ENCODE measurements at regions not wholly inside any gene's neighbourhood (a gene's known extent, or its start where the extent isn't known, plus 50 kb on each side); places are given as distances from the start of the nearest gene placed in this dataset.

DNA sequence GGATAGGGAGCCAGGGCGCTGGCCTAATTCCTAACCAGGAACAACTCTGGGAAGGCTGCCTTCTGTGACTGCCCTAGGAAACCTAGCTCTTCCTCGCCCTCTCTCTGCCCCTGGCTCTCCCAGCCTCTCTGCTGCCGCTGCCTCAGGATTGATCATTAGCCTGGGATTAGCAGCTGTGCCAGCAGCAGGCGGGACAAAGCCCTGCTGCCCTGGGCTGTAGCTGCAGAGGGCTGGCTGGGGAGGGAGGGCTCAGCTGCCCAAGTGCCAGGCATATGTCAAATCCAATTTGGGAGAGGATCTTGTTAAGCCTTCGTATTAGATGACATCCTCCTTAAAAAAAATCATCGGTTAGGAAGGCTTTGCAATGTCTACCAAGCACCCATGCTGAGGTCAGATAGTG lies 144.8 kb upstream of the CCL2 start:
- Histone ChIP-seq H3K4me3 (no peak overlapping the region), H3K27ac (no peak overlapping the region), H3K9me3 (no peaks in the 10 kb centered on the region), H3K4me1 (no peaks in the 10 kb centered on the region), H3K27me3 (peaks cover 0 to 45% (median 8%) of the 10 kb centered on the region in 9 donors), H3K36me3 (no peaks in the 10 kb centered on the region)
- WGBS, 4 donors, result 51 to 60% (median 53%) methylated on average over 5 to 6 of the region's 6 CpGs
- TF ChIP-seq, protein P1, sequence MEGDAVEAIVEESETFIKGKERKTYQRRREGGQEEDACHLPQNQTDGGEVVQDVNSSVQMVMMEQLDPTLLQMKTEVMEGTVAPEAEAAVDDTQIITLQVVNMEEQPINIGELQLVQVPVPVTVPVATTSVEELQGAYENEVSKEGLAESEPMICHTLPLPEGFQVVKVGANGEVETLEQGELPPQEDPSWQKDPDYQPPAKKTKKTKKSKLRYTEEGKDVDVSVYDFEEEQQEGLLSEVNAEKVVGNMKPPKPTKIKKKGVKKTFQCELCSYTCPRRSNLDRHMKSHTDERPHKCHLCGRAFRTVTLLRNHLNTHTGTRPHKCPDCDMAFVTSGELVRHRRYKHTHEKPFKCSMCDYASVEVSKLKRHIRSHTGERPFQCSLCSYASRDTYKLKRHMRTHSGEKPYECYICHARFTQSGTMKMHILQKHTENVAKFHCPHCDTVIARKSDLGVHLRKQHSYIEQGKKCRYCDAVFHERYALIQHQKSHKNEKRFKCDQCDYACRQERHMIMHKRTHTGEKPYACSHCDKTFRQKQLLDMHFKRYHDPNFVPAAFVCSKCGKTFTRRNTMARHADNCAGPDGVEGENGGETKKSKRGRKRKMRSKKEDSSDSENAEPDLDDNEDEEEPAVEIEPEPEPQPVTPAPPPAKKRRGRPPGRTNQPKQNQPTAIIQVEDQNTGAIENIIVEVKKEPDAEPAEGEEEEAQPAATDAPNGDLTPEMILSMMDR (IDR thresholded peaks at IDR 0.05), result no peak
- TF ChIP-seq POLR2A (IDR thresholded peaks at IDR 0.05), result no peak
- ATAC-seq (no peak), DNase-seq (no peak)
- intact Hi-C loops (cut with DNase I), result no loop called here

DNA sequence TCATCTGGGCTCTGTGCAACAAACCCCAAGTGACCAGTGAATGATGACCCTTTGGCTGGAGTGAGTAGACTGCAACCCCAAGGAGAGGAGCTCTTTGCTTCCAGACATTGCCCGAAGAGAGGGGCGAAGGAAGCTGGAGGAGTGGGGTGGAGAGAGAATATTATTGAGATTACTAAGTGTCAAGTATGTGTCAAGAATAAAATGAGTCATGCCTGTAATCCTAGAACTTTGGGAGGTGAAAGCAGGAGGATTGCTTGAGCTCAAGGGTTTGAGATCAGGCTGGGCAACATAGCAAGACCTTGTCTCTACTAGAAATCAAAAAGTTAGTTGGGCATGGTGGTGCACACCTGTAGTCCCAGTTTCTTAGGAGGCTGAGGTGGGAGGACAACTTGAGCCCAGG lies 142.0 kb upstream of the CCL2 start:
- H3K9me3 ChIP-seq, result no peaks in the 10 kb centered on the region
- ATAC-seq (no peak), DNase-seq (no peak)
- intact Hi-C loops (cut with DNase I), result no loop called here
- no peak overlapping the region for H3K27ac ChIP-seq
- no peak for TF ChIP-seq POLR2A (IDR thresholded peaks at IDR 0.05)
- TF ChIP-seq, protein P1 (IDR thresholded peaks at IDR 0.05), result no peak
- no peaks in the 10 kb centered on the region for H3K4me1 ChIP-seq
- no peak overlapping the region for H3K4me3 ChIP-seq
- WGBS, 4 donors, result 82 to 91% (median 86%) methylated on average over 2 of the region's 2 CpGs
- peaks cover 0 to 42% (median 8%) of the 10 kb centered on the region in 9 donors for H3K27me3 ChIP-seq
- H3K36me3 ChIP-seq, result no peaks in the 10 kb centered on the region

DNA sequence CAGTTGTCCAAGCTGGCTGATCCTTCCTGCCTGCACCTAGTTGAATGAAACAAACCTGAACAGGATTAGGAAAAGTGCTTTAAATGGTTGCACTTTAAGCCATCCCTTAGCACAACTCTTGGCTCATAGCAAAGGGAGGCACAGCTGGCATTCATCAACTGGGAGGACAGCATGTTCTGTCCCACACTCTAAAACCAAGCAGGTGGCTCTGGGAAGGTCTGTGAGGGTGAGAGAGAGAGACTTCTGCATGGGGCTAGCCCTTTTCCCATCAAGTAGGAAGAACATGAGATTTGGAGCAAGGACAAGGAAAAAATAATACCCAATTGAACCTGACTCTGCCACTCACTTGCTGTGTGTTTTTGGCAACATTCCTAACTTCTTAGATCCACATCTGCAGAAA lies 140.9 kb upstream of the CCL2 start:
- intact Hi-C loops (cut with DNase I), result no loop called here
- Histone ChIP-seq H3K27ac (no peak overlapping the region), H3K4me1 (no peaks in the 10 kb centered on the region), H3K36me3 (no peaks in the 10 kb centered on the region), H3K4me3 (no peak overlapping the region), H3K27me3 (peaks cover 0 to 39% (median 8%) of the 10 kb centered on the region in 9 donors), H3K9me3 (no peaks in the 10 kb centered on the region)
- no peak for DNase-seq
- ATAC-seq, result peak in 3 of 4 donors; percentile 37 to 43 (median 39)
- TF ChIP-seq POLR2A (IDR thresholded peaks at IDR 0.05), result no peak
- TF ChIP-seq, protein P1 (IDR thresholded peaks at IDR 0.05), result no peak

DNA sequence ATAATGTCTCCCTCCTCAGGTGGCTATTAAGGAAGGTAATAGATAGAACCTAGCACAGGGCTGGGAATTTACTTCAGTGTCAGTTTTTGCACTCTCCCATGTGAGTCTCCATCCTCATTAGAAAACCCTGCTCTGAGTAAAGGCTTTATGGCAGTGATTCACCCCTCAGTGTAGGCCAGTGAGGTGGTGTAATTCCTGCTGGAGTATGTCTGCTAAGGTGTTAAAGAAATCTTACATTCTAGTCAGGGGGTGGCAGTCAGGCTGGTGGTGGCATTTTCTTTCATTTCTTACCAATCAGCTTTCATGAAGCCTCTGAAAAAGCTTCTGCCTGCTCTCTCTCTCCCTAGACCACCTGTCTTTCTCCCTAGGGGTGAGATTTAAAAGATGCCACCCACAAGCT lies 138.8 kb upstream of the CCL2 start:
- ATAC-seq (no peak), DNase-seq (no peak)
- H3K27ac ChIP-seq, result no peak overlapping the region
- no peaks in the 10 kb centered on the region for H3K4me1 ChIP-seq
- H3K36me3 ChIP-seq, result no peaks in the 10 kb centered on the region
- H3K27me3 ChIP-seq, result peaks cover 0 to 23% (median 0%) of the 10 kb centered on the region in 9 donors
- no peak overlapping the region for H3K4me3 ChIP-seq
- intact Hi-C loops (cut with DNase I), result no loop called here
- no peaks in the 10 kb centered on the region for H3K9me3 ChIP-seq
- TF ChIP-seq, protein P1 (IDR thresholded peaks at IDR 0.05), result no peak

All from heart left ventricle (tissue), 16 donors.